ENCODE measurements at regions not wholly inside any gene's neighbourhood (a gene's known extent, or its start where the extent isn't known, plus 50 kb on each side); places are given as distances from the start of the nearest gene placed in this dataset.
A peak's percentile ranks its signal among the peaks of the same experiment; 100 is the strongest.
"Not testable (repeated sequence)": the region's sequence is repeated elsewhere in the genome, so short reads cannot be mapped to it uniquely, and the experiment has no call there.

GRCh38 chr2:238512247-238512867 lies 85.6 kb downstream of the ASB1 start:
- Histone ChIP-seq H3K9me3 (ENCODE audit: insufficient read depth, low read length) (no peaks in the 10 kb centered on the region), H3K27me3 (ENCODE audit: low read depth, low read length) (no peaks in the 10 kb centered on the region), H3K4me1 (ENCODE audit: low read length) (no peaks in the 10 kb centered on the region), H2AFZ (ENCODE audit: low read depth, low read length) (no peak overlapping the region), H3K9ac (ENCODE audit: low read length) (no peak overlapping the region), H3K79me2 (ENCODE audit: low read length) (no peaks in the 10 kb centered on the region), H3K27ac (ENCODE audit: low read length) (no peak overlapping the region), H3K4me3 (ENCODE audit: low read length) (no peak overlapping the region), H3K4me2 (ENCODE audit: low read length) (no peak overlapping the region), H4K20me1 (ENCODE audit: insufficient read depth, low read length) (no peaks in the 10 kb centered on the region), H3K36me3 (replicated peaks; ENCODE audit: low read depth, low read length) (no peaks in the 10 kb centered on the region)
- TF ChIP-seq EZH2phosphoT487 (IDR thresholded peaks at IDR 0.05; ENCODE audit: low read depth) (no peak), CTCF (IDR thresholded peaks at IDR 0.05; ENCODE audit: low read depth, low read length) (no peak)

- H3K9ac ChIP-seq (ENCODE audit: low read length) = no peak overlapping the region
- H3K4me1 ChIP-seq (ENCODE audit: low read length) = no peaks in the 10 kb centered on the region
- no peak overlapping the region for H3K27ac ChIP-seq (ENCODE audit: low read length)
- H3K4me3 ChIP-seq (ENCODE audit: low read length) = no peak overlapping the region
- H3K9me3 ChIP-seq (ENCODE audit: insufficient read depth, low read length) = no peaks in the 10 kb centered on the region
- no peaks in the 10 kb centered on the region for H4K20me1 ChIP-seq (ENCODE audit: insufficient read depth, low read length)
- no peak overlapping the region for H2AFZ ChIP-seq (ENCODE audit: low read depth, low read length)
- no peaks in the 10 kb centered on the region for H3K79me2 ChIP-seq (ENCODE audit: low read length)
- no peaks in the 10 kb centered on the region for H3K27me3 ChIP-seq (ENCODE audit: low read depth, low read length)
- H3K4me2 ChIP-seq (ENCODE audit: low read length) = no peak overlapping the region
- H3K36me3 ChIP-seq (replicated peaks; ENCODE audit: low read depth, low read length) = no peaks in the 10 kb centered on the region
- TF ChIP-seq EZH2phosphoT487 (IDR thresholded peaks at IDR 0.05; ENCODE audit: low read depth) (no peak), CTCF (IDR thresholded peaks at IDR 0.05; ENCODE audit: low read depth, low read length) (peak; percentile 63)
Measured at GRCh38 chr2:238513346-238513745, 86.6 kb downstream of the ASB1 start.

GRCh38 chr2:238514024-238514423 lies 87.3 kb downstream of the ASB1 start:
- H2AFZ ChIP-seq (ENCODE audit: low read depth, low read length); H3K27me3 ChIP-seq (ENCODE audit: low read depth, low read length); H3K9me3 ChIP-seq (ENCODE audit: insufficient read depth, low read length); H3K4me3 ChIP-seq (ENCODE audit: low read length); H3K4me2 ChIP-seq (ENCODE audit: low read length); H3K36me3 ChIP-seq (replicated peaks; ENCODE audit: low read depth, low read length); H3K79me2 ChIP-seq (ENCODE audit: low read length); H3K27ac ChIP-seq (ENCODE audit: low read length); H3K9ac ChIP-seq (ENCODE audit: low read length); H4K20me1 ChIP-seq (ENCODE audit: insufficient read depth, low read length); H3K4me1 ChIP-seq (ENCODE audit: low read length): not testable (repeated sequence)

GRCh38 chr2:238515377-238515776 lies 88.7 kb downstream of the ASB1 start:
- no peaks in the 10 kb centered on the region for H4K20me1 ChIP-seq (ENCODE audit: insufficient read depth, low read length)
- H3K27ac ChIP-seq (ENCODE audit: low read length) = no peak overlapping the region
- no peaks in the 10 kb centered on the region for H3K79me2 ChIP-seq (ENCODE audit: low read length)
- H3K36me3 ChIP-seq (replicated peaks; ENCODE audit: low read depth, low read length) = no peaks in the 10 kb centered on the region
- no peak overlapping the region for H3K4me2 ChIP-seq (ENCODE audit: low read length)
- no peaks in the 10 kb centered on the region for H3K4me1 ChIP-seq (ENCODE audit: low read length)
- H3K4me3 ChIP-seq (ENCODE audit: low read length) = no peak overlapping the region
- no peaks in the 10 kb centered on the region for H3K9me3 ChIP-seq (ENCODE audit: insufficient read depth, low read length)
- no peak overlapping the region for H2AFZ ChIP-seq (ENCODE audit: low read depth, low read length)
- no peak overlapping the region for H3K9ac ChIP-seq (ENCODE audit: low read length)
- no peaks in the 10 kb centered on the region for H3K27me3 ChIP-seq (ENCODE audit: low read depth, low read length)
- TF ChIP-seq CTCF (IDR thresholded peaks at IDR 0.05; ENCODE audit: low read depth, low read length) (no peak), EZH2phosphoT487 (IDR thresholded peaks at IDR 0.05; ENCODE audit: low read depth) (no peak)
